Right lung (tissue), 2 donors: ENCODE measurements at regions not wholly inside any gene's neighbourhood (a gene's known extent, or its start where the extent isn't known, plus 50 kb on each side); places are given as distances from the start of the nearest gene placed in this dataset.
"Not testable (repeated sequence)": the region's sequence is repeated elsewhere in the genome, so short reads cannot be mapped to it uniquely, and the experiment has no call there.

Experiments used
- DNase-seq, 2 donors: peaks; one replicate each; pipeline ENCODE4 v3.0.0-alpha.2; 2013

DNA sequence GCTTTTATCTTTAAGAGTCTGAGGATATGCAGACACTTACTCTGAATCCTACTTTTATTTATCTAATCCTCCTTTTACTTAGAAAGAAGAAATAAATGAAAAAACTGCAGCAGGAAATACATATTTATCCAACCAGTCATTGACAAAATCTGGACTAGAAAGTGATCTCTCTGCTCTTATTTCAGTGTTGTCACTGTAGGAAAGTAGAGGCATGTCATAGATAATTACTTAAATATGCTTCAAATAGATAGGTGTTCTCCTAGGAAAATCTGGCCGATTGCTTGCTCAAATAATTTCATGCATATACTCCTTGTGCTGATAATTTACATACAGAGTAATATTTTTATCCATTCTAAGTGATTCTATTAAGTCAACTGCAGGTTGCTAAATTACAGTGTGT is 2001.9 kb upstream of the C9orf72 start:
- DNase-seq: no peak

DNA sequence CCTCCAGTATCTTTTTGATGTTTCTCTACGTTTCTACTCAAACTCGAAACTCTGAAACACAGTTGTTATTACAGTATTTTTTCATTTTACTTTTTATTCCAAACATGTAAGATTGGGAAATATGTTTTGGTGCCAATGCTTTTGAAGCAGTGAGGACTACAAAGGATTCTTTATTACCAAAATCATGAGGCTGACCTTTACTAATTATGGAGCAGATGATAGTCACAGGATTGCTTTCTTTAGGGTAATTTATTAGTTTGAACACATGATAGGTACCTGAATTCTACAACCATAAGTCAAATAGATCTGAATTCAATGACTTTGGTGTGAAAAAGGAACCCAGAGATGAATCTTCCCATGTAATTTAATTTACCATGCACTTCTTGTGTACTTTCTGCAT is 2015.1 kb upstream of the C9orf72 start:
- no peak for DNase-seq

DNA sequence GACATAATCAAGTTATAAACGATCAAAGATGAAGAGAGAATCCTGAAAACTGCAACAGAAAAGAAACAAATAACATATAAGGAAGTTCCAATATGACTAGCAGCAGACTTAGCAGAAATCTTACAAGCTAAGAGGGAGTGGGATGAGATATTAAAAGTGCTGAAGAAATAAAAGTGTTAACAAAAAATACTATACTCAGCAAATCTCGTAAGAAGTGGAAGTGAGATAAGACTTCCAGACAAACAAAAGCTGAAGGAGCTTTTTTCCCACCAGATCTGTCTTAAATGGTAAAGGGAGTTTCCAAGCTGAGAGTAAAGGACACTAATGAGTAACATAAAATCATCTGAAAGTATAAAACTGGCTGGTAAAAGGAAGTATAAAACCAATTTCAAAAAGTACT is 2036.0 kb upstream of the C9orf72 start:
- no peak for DNase-seq

GRCh38 chr9:29613773-29614172 is 2040.5 kb upstream of the C9orf72 start:
- DNase-seq: no peak

DNA sequence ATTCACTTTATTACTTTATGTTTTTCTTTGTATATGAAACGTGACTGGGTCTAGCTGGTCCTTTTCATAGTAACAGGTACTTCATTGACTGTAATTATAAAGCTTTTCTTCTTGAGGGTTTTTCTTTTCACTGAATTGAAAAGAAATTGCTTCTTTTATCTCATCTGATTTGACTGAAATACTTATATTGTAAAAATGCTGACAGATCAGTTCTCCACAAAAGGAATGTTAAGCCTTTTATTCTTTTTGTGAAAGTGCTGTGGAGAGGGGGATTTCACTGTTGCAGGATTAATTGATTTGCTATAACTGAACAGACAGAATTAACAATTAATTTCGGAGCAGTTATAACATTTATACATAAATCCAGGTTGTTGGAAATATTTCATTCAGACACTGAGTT is 2043.6 kb upstream of the C9orf72 start:
- no peak for DNase-seq

DNA sequence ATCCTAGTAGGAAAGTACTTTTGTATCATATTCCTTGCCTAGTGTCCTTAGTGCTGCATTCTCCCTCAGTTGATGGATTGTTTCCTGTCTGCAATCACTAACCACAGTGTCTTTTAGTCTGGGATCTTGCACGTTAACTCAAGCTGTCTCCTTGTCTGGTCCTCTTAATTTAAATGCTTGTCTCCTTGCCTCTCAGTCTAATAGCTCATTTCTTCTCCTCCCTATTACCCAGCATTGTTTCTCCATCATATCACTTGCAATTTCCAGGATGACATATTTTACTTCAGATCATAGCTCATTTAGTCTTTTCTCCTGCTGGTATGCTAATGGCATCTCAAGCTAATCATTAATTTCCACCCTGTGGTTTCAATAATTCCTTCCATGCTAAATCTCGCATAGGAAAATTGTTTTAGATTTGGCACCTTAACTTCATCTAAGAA is 2052.0 kb upstream of the C9orf72 start:
- no peak for DNase-seq

GRCh38 chr9:29625931-29626330 is 2052.7 kb upstream of the C9orf72 start:
- no peak for DNase-seq

GRCh38 chr9:29628856-29629255 is 2055.6 kb upstream of the C9orf72 start:
- not testable (repeated sequence) for DNase-seq

DNA sequence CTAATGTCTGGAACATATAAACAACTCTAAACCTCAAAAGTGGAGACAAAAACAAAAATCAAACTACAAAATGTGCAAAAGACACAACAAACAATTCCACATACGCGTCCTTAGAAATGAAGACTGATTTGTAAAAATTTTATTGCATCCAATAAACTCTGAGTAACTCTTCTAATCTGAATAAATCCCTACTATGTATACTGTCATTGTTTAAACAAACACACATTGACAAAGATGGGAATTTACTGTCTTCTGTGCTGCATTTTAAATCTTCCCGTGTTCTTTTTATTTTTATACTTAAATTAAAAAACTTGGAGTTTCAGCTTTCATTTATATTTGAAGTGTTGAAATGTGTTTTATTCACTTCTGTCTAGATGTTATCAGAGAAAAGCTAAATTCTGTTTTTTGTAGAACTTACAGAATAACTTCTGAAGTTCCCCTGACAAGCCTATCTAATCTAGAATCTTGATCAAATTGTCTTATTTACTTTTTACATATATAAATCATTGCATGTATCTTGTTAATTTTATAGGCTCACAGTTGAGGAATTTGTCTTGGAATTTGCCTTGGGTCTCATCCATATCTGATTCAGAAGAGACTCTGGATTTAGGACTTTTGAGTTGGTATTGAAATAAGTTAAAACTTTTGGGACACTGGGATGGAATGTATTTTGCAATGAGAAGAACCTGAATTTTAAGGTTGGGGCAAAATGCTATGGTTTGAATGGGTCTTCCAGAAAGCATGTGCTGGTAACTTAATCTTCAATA is 2064.4 kb upstream of the C9orf72 start:
- DNase-seq: no peak

GRCh38 chr9:29640507-29640906 is 2067.2 kb upstream of the C9orf72 start:
- no peak for DNase-seq

DNA sequence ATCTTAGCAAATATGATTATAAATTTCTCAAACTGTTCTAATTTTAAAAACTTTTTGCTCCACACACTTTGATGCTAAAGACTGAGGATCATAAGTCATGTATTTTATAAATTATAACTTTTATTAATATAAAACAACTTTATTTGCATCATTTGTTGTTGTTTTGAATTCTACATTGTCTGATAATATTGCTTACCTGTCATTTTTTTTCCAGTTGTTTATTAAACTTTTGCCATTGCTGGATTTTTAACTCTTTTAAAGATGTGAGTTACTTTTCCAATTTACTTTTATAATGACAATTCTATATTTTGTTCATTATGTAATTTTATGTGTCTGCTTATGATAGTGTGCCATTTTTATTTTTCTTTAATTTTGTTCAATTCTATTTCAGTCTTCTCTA is 2071.2 kb upstream of the C9orf72 start:
- DNase-seq: no peak

DNA sequence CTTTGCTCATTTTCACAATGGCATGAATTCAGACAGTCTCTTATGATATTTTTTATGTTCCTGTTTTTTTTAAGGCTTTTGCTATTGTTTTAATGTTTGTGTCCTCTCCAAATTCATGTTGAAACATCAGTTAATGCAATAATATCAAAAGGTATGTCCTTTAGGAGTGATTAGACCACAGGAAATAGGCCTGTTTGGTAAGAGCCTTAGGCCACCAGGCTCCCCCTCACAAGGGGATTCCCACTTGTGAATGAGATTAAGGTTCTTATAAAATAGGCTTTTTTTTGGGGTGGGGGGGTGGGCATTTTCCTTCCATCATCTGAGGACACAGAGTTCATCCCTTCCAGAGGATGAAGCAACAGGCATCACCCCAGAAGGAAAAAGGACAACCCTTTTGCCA is 2074.2 kb upstream of the C9orf72 start:
- no peak for DNase-seq

DNA sequence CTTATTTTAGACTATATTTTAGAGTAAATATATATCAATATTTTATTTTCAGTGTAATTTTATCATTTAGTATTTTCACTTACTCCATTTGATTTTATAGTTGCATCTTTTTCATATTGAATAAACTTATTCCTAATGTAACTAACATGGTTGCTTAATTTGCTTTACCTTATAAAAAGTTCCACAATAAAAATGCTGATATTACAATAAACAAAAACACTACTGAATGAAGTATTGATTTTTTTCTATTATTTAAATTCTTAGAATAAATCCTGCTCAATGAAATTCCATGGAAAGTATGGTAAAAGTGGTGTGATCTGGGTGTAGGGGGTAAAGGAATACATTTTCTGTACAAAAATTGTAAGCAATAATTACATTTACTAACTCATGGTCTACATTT is 2074.9 kb upstream of the C9orf72 start:
- DNase-seq: no peak

GRCh38 chr9:29648601-29649000 is 2075.3 kb upstream of the C9orf72 start:
- DNase-seq: no peak

DNA sequence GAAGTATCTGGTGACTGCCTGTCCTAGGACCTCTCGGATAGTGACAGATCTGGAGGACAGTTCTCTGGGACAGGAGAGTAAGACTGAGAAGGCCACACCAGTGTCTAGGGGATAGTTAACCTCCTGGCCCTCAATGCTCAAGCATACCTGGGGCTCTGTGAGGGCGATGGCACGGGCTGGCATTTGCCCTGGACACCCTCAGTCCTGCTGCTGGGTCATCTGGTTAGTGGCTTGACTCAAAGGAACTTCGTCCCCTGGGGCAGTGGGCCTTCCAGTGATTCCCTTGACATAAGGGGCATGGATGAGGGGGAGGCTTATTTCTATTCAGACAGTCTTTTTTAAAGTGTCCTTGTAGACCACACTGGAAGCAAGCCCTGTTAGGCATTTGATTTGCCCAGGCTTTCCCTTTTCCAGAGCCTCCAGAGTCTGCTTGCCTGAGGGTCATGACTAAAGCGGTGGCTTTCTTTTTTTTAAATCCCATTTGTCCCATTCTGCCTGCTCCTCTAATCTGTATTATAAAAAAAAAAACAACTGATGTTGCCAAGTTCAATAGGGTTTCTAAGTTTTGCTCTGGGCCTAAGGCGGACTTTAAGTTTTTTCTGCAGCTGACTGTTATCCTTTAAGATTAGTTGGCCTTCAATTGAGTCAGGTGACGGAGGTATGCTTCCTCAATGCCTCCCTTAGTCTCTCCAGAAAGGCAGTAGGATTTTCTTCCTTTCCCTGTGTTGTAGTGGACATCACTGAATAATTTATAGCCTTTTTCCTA is 2083.5 kb upstream of the C9orf72 start:
- DNase-seq: no peak

DNA sequence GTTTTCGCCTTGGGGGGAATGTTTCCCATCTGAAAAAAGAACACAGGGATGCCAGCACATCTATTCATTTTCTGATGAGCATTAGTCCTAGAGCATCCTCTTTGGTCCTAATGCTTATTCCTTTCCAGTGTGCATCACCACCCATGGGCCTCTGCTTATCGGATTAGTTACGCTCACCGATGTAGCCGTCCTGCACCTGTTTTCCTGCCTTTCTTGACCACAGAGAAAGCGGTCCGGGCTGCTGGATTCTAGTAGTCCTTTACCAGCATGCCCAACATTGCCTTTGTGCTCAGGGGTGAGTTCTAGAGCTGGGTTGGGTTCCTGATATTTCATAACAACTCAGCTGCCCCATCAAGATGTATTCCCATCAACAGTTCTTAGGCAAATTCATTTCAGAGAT is 2084.5 kb upstream of the C9orf72 start:
- no peak for DNase-seq

GRCh38 chr9:29659014-29659413 is 2085.7 kb upstream of the C9orf72 start:
- DNase-seq: no peak

DNA sequence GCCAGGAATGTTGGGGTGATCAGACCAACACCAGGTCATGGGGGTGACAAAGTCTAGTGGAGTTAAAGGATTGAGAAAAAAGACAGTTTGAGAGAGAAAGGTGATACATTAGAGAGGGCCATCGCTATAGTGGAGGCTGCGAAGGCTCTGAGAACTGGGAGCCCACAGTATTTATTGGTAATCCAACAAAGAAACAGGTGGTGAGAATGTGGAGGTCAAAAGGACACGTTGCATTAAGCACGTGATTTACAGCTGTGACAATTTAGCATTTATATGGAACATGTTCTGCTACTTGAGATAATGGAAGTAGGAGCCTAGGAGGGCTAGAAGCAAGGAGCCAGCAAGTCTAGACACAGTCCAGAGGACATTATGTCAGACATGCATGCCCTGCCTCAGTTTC is 2086.5 kb upstream of the C9orf72 start:
- DNase-seq: no peak

- no peak for DNase-seq
Observed at GRCh38 chr9:29668732-29669131, 2095.5 kb upstream of the C9orf72 start.

DNA sequence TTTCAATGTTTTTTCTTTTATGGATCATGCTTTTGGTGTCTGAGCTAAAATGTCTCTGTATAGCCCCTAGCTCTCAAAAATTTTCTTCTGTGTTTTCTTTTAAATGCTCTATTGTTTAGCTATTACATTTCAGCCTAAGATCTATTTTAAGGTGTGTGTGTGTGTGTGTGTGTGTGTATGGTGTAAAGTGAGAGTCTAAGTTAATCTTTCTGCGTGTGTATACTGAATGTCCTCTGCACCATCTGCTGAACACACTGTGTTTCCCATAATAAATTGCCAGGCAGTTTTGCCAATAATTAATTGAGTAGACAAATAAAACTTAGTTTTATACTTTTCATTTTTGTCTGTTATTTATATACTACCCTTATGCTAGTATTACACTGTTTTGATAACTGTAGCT is 2096.3 kb upstream of the C9orf72 start:
- no peak for DNase-seq

- no peak for DNase-seq
Observed at GRCh38 chr9:29685531-29685930, 2112.2 kb upstream of the C9orf72 start.

GRCh38 chr9:29691145-29691544 is 2117.9 kb upstream of the C9orf72 start:
- DNase-seq: no peak

DNA sequence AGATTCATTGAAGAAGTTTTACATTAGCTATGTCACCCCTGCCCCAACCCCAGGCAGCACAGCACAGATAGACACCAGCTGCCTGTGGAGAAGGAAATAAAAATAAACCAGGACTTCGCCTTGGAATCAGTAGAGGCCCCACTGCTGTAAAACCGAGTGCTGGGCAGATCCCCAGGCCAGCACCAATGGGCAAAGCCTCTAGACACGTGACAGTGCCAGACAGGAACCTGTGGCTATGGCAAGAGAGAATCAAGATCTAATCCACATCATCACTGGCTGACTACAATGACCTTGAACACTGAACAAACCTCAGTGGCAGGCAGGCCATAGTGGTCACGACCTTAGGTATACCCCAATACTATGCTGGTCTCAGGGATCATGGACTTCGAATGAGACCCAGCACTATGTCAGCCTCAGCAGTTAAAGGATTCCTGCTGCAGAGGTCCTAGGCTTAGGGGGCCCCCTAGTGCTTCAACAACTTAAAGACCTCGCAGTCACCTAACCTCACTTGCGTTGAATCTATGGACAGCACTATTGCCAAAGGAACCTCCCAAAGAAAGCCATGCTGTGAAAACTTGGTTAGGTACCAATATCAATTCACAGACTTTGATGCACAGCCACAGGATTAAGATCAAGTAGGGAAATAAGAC is 2118.6 kb upstream of the C9orf72 start:
- DNase-seq: no peak
